WI38 (cell line): ENCODE measurements at regions not wholly inside any gene's neighbourhood (a gene's known extent, or its start where the extent isn't known, plus 50 kb on each side); places are given as distances from the start of the nearest gene placed in this dataset.

Experiments
- H3K4me3 ChIP-seq: 2 replicates; pipeline ENCODE4 v1.5.1; 2011; ENCODE audit warnings: low read depth, mild to moderate bottlenecking, control low read depth, low read length
- TF ChIP-seq, protein P1 (sequence below): IDR thresholded peaks from 2 replicates; pipeline ENCODE4 v1.5.1; 2012; ENCODE audit warnings: low read depth, mild to moderate bottlenecking, control low read depth, low read length

DNA sequence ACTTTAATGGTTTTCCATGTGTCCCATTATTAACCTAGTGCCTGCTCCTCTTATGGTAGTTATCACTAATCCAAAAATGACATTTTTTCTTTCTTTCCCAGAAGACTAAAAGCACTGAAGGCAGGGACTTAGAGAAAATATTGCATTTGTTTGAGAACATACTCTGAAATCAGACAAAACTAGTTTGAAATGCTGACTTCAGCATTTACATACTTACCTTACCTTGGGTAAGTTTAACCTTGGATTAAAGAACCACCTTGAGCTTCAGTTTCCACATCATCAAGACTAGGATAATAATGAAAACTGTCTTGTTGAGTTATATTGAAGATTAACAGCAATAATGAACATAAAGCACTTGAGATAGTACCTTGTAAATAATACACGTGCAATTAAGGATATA is 413.0 kb downstream of the SOX2 start:
- TF ChIP-seq, protein P1, sequence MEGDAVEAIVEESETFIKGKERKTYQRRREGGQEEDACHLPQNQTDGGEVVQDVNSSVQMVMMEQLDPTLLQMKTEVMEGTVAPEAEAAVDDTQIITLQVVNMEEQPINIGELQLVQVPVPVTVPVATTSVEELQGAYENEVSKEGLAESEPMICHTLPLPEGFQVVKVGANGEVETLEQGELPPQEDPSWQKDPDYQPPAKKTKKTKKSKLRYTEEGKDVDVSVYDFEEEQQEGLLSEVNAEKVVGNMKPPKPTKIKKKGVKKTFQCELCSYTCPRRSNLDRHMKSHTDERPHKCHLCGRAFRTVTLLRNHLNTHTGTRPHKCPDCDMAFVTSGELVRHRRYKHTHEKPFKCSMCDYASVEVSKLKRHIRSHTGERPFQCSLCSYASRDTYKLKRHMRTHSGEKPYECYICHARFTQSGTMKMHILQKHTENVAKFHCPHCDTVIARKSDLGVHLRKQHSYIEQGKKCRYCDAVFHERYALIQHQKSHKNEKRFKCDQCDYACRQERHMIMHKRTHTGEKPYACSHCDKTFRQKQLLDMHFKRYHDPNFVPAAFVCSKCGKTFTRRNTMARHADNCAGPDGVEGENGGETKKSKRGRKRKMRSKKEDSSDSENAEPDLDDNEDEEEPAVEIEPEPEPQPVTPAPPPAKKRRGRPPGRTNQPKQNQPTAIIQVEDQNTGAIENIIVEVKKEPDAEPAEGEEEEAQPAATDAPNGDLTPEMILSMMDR, result no peak
- no peak overlapping the region for H3K4me3 ChIP-seq

DNA sequence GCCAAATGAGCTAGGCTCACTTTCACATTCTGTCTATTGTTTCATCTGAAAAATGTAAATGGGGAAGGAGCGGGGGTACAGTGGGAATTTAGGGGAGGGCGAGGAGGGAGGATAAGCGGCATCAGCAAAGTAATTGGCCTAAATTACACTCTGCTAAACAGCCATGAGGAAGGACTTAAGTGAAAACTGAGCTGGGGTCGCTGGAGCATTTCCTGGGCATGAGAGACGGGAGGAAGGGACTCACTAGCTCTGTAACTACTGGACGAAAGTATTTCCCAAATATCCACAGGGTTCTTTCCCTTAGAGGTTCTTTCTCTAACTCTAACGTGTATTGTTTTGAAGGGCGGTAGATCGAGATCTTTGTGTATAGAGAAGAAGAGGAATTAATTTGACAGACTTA is 418.0 kb downstream of the SOX2 start:
- no peak overlapping the region for H3K4me3 ChIP-seq
- TF ChIP-seq, protein P1, result no peak

DNA sequence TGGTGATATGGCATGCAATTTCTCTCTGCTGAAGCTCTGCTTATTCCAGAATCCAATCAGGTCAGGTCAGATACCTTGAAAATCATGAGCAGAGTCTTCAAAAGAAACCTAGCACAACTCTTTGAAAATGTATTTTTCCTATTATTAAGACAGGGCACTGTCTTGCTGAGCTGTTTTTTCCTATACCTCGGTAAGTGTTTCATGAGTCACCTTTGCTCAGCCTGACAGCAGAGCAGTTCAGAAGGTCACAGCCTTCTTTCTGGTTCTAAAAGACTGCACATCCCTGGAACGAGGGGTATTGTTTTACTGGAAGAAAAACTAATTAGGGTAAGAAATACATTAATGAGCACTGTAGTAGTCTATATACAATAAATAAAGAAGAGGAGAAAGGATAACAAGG is 422.0 kb downstream of the SOX2 start:
- TF ChIP-seq, protein P1, result no peak
- no peak overlapping the region for H3K4me3 ChIP-seq

DNA sequence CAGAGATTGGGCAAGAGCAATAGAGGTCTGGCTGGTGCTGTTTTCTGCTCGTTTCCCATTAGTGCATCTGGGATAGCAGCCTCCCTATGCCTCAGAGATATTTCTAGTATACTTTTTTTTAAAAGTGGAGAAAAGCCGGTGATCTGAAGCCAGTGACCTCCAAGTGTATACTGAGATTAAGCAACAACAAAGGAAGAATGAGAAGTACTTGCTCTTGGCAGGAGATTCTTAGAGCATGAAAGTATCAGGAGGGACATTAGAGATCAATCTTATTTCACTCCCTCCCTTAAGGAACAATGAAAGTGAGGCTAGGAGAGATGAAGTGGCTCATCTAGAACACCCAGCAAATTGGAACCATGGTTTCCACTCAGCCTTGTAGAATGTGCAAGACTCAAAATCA is 423.3 kb downstream of the SOX2 start:
- no peak overlapping the region for H3K4me3 ChIP-seq
- TF ChIP-seq, protein P1, result no peak

DNA sequence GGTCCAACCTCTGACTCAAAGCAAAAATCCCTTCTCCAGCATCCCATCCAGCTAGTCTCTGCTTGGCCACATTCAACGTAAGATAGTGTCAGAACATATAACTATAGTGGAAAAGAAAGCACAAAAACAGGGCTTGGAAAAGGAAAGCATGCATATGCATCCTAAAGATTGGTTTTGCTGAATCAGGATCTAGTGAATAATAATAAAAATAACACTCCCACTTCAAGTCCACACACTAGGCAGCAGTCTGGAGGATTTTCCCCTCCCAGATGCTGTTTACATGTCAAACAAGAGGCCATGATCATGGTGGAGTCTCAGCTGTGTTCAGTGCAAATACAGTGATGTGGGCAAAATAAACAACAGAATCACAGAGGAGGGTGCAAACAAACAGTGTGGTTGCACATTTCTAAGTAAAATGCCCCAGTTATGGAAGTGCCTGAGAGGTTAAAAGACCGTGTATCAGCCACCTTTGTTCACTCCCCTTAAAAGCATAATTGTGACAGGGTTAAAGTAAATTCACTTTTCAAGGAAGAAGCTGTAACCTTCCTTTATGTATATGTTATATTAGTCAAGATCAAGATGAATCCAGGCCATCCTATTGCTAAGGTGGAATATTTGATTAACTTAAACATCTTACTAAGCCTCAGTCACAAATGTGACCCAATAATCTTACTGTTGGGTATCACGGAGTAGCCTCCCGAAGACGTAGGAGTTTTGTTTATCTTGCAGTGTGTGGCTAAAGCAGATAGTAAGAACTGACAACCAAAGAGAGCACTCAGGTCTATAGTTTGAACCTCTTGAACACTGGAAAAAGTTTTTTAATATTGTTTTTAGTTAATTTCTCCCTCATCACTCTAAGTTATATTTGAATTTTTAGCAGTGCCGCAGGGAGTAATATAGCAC is 424.5 kb downstream of the SOX2 start:
- no peak overlapping the region for H3K4me3 ChIP-seq
- TF ChIP-seq, protein P1, result no peak

DNA sequence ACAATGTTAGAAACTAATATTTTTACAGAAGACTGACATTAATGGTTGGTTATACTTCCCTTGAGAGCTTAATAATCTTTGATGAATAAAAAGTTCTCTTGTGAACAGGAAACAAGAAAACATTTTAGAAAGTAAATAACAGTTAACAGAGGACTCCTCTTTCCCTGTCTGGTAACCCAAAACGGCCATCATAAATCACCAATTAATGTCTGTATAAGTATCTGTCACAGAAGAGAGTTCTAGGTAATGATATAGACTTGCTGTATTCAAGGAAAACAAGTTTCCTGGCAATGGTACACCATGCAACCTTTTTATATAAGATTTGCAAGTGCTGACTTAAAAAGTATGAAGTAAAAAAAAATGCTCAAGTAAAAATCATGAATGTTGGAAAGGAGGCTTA is 426.7 kb downstream of the SOX2 start:
- H3K4me3 ChIP-seq, result no peak overlapping the region
- TF ChIP-seq, protein P1, result no peak

DNA sequence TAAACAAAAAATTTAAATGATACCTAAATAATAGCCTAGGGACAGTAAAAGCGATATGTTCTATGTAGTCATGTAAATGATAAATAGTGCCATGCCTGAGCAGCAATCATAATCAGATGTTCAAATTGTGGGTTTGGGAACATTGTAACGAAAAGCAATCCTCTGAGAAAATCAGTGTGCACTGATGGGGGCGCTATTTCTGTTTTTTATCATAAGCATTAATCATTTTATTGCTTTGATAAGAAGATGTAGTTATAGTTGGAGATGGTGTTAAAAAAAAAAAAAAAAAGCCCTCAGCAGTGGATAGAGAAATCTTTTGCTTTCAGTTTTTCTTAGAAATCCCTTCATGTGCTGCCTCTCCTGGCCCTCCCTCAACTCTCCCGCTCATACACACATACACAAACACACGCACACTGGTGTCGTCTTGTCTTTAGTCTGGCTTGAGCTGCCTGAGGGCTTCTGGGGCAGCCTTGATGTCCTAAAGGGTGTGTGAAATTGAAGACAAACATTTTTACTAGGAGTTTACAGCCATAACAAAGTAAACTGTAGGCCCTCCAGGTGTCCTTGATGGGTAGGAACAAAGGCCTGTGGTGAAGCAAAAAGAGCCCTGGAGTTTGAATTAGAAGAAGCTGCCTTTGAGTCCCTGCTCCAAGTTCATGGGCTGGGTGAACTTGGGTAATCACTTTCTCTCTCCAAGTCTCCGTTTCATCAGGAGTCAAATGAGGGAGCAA is 428.1 kb downstream of the SOX2 start:
- TF ChIP-seq, protein P1, result no peak

More for the DNA sequence above, 428.1 kb downstream of the SOX2 start:
- no peak overlapping the region for H3K4me3 ChIP-seq
